Left cardiac atrium (tissue), 4 donors: ENCODE measurements at regions not wholly inside any gene's neighbourhood (a gene's known extent, or its start where the extent isn't known, plus 50 kb on each side); places are given as distances from the start of the nearest gene placed in this dataset.

Experiments used
- ATAC-seq, 2 donors: fragments of 200-7000 bp; cut with Tn5 transposase; one replicate each; pipeline ENCODE4 v1.9.1; 2020; ENCODE audit warnings: mild to moderate bottlenecking in 2 of 2, moderate library complexity in 2 of 2
- DNase-seq: peaks from one replicate; pipeline ENCODE4 v3.0.0-alpha.2; 2020
- intact Hi-C, 2 donors: fragments of 100-400 bp; cut with DNase I; formaldehyde crosslinking; loops; one replicate each; pipeline versions ENCODE4 v1.14.1 to v1.15.1; 2022 to 2023
- donor health status: DM: no; HTN: yes; CAD: no.
- donor health status: DM: no; HTN: yes; CAD: no; lungs with severe emphysema.
- donor health status: DM: yes; HTN: yes; CAD: no.
- donor health status: Dilated cardiomyopathy.

DNA sequence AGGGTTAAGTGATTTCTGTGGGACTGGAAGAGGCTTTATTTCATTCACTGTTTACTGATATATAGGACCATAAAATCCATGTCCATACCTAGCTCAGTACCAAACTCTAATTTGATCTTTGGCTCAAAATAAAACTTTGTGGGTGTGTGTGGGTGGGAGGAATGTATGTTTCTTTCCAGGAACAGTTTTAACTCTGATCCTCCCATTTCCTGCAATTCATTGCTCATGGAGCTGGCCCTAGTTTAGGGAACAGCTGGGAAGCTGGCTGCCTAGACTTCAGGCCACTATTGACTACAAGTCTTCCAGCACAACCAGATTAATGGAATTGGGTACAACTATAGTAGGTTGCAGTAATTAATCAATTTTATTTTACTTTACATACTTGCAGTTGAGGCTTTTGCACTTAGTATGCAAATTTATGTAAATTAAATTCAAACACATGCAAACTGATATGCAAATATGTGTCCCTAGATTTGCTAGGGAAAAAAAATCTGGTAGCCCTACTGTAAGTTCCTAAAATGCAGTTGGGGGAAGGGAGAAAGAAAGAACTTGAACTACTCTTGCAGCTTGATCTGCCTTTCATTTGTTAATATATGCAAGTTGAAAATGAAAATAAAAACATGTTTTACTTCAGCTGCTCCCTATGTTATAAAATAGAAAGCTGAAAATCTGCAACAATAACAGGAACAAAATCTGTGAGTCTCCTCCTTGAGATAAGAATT, 1070.3 kb upstream of the CELF4 start:
- DNase-seq (no peak), ATAC-seq (peak in 1 of 2 donors; percentile 30)
- intact Hi-C loops: no loop called here

DNA sequence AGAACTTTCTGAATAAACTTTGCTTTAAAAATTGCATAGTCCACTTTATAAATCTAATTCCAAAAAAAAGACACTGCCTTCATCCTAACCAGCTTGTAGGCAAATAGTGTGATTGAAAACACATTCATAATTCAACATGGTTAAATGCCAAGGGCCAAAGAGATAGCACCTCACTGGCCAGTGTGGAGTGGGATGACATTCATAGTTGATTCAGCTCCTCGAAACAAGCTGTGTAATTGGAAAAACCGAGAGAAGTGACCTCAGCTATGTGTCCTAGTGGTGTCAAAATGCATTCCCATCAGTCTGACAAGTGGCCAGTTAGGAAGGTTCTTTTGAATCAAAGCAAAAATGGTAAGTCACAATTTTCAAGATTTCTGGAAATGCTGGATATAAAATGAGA, 1068.5 kb upstream of the CELF4 start:
- no peak for DNase-seq
- ATAC-seq: peak; percentile 41 to 53
- intact Hi-C loops: no loop called here

DNA sequence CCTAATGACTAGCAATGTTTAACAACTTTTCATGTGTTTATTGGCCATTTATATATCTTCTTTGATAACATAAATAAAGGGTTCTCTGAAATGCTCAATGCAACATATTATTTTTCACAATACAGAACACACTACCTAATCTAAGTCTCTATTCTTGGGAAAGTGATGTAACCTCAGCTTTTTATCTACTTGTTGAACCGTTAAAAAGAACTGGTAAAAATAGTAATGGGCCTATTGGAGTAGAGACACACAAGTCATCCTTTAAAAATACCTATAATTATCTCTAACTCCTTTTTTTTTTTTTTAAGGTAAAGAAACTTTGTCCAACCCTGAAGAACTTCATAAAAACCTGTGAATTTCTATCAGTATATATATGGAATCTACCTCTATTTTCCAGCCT, 1067.7 kb upstream of the CELF4 start:
- ATAC-seq (no peak), DNase-seq (no peak)
- intact Hi-C loops: no loop called here

- no peak for ATAC-seq
- DNase-seq: no peak
- intact Hi-C loops: no loop called here
Measured at GRCh38 chr18:38619129-38619528, 1053.5 kb upstream of the CELF4 start.

- intact Hi-C loops: no loop called here
- DNase-seq (no peak), ATAC-seq (no peak)
Measured at GRCh38 chr18:38616306-38616705, 1050.7 kb upstream of the CELF4 start.

DNA sequence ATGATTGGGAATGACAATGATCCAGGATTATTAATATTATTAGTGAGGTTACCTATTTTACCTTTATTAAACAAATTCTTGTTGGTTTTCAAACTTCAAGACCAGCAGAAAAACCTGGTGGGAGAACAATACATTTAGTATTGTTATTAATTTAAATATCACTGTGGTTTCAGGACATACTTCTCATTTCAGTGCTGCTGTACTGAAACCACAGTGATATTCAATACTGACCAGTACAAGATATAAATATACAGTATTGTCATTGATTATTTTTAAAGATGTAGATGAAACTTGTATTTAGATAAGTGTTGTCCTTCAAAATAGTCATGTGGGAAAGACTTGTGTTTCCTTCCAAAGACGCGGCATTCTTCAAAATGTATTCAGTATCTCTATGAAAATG, 1047.3 kb upstream of the CELF4 start:
- intact Hi-C loops: no loop called here

DNA sequence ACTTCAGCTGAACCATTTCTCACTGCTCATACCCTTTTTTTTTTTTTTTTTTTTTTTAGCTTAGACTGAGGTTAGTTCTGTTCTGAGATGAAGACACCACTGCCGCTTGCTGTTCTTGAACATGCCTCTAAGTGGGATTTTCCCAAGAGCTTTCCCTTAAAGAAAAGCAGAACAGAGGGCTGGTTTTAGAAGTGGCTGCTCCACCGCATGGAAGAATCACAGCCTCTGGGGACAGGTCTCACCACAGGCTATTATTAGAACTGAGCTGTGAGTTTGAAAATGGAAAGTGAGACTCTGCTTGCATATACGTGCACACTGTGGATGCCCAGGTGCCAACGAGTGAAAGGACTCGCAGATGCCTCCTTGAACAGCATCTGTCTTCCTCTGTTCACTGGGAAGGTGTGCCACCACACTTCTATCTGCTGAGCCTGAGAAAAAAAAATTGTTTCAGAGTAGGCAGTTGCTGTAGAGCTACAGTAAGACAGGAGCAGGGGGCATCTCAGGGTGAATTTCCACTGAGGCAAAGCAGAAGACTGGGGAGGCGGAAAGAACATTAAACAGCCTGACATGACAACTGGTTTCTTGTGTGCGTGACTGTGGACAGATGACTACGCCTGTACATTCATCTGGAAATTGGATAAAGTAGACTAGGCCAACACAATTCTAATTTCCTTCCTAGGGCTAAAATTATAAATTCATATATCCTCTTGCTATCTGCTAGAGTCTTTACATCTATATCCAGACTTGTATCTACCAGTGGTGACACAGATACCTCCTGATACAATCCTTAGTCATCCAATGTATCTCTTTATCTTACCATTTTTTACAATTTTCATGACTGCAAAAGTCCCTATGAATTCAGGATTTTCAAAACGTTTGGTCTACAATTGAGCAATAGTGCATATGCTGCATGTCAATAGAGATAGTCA, 1045.7 kb upstream of the CELF4 start:
- ATAC-seq (peak in 1 of 2 donors; percentile 78), DNase-seq (no peak)
- intact Hi-C loops: no loop called here

More for the DNA sequence above, 1047.3 kb upstream of the CELF4 start:
- DNase-seq: no peak
- ATAC-seq: no peak

- ATAC-seq: no peak
- no peak for DNase-seq
- intact Hi-C loops: no loop called here
Measured at GRCh38 chr18:38606841-38607240, 1041.2 kb upstream of the CELF4 start.

GRCh38 chr18:38602341-38602740, 1036.7 kb upstream of the CELF4 start:
- ATAC-seq (no peak), DNase-seq (no peak)
- intact Hi-C loops: no loop called here

DNA sequence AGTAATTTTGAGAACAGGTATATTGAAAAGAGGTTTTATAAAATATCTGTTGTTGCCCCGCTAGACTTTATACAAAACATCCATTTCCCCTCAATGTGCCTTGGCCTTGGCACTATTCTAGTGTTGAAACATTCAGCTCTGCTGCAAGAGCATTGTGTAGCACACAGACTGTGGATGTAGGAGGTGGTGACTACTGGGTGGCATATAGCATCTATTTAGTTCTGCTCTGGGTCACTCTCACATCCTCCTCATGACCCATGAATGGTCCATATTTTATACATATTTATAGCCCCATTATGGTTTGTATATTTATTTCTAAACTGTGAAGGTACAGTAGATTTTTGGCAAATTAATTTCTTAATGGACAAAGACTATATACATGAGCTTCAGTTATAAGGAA, 1022.0 kb upstream of the CELF4 start:
- DNase-seq (no peak), ATAC-seq (no peak)
- intact Hi-C loops: no loop called here

- DNase-seq: no peak
- intact Hi-C loops: no loop called here
- peak; percentile 58 to 68 for ATAC-seq
Measured at GRCh38 chr18:38586327-38586726, 1020.7 kb upstream of the CELF4 start.

DNA sequence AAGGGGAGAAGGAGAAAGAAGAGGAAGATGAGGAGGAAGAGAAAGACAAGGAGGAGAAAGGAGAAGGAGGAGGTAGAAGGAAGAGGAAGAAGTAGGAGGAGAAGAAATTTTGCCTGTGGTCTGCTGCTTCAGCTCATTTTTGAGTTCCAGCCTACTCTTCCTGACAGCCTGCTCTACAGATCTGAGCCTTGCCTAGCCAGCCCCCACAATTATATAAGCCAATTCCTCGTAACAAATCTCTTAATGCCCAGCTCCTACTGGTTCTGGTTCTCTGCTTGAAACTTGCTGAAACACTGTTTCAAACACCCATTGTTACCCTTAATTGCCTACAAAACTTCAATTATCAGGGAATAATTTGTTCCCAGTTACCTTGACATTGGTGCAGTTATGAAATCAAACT, 1014.2 kb upstream of the CELF4 start:
- DNase-seq: no peak
- intact Hi-C loops: no loop called here
- ATAC-seq: no peak

GRCh38 chr18:38576916-38577315, 1011.3 kb upstream of the CELF4 start:
- DNase-seq (no peak), ATAC-seq (no peak)
- intact Hi-C loops: no loop called here

GRCh38 chr18:38576349-38576748, 1010.8 kb upstream of the CELF4 start:
- intact Hi-C loops: no loop called here
- ATAC-seq (no peak), DNase-seq (no peak)

DNA sequence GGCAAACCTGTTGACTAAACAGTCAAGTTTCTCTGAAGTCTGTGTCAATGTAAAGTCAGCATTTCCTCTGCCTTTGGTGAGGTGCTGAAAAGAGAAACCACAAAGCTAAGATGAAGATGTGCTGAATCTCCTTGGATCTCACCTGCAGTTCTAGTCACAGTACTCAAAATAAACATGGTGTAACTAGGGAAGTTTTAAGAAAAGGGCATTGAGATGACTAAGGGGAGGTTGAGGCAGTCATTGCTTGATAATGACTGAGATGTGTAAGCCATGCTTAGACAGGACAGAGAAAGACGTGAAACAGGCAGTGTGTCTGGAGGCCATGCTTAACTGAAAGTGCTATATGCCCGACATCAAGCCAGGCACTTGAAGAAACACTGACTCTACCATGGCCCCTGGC, 1010.0 kb upstream of the CELF4 start:
- no peak for DNase-seq
- no peak for ATAC-seq
- intact Hi-C loops: no loop called here

DNA sequence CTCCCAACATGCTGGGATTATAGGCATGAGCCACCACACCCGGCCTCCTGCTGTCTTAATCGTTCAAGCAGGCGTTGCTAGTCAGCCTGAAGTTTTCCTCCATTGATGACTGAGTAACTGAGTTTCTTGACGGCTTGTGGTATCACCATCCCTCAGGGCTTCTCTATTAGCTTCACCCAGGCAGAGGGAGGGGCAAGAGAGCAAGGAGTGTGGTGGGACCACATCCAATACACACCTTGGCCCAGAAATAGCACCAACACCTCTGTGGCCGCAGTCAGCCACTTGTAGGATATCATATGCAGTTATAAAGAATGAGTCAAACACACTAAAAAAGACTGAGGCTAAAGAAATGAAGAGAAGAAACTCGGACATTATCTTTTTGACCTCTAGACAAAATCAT, 1009.4 kb upstream of the CELF4 start:
- ATAC-seq (no peak), DNase-seq (no peak)
- intact Hi-C loops: no loop called here

- ATAC-seq (no peak), DNase-seq (no peak)
- intact Hi-C loops: no loop called here
Measured at GRCh38 chr18:38572554-38573111, 1007.0 kb upstream of the CELF4 start.

DNA sequence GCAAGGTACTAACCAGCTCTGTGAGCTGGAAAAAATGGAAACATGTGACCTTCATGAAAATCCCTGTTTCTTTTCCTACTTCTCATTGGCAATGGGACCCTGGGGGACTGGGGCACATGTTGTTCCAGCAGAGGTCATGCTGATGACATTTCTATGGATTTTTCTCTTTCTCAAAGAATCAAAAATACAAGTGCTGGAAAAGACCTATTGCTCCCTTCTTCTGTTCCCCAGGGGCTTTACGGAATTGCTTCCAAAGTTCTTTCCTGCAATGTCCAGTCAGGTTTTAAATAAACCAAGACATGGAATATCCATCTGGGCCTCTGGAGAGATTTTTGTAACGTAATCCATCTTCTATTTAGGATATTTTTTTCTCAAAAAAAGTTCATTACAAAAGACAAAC, 1006.1 kb upstream of the CELF4 start:
- no peak for DNase-seq
- ATAC-seq: peak in 1 of 2 donors; percentile 19
- intact Hi-C loops: no loop called here

DNA sequence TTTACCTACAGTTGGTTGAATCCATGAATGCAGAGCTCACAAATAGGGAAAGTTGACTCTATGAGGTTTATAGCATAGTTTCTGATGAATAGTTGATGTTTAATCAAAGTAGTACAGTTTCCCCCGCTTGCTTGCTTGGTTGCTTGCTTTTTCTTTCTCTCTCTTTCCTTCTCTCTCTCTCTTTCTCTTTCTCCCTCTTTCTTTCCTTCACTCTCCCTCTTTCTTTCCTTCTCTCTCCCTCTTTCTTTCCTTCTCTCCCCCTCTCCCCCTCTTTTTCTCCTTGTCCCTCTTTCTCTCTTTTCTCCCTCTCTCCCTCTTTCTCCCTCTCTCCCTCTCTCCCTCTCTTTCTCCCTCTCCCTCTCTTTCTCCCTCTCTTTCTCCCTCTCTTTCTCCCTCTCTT, 999.9 kb upstream of the CELF4 start:
- ATAC-seq (no peak), DNase-seq (no peak)
- intact Hi-C loops: no loop called here

- no peak for ATAC-seq
- no peak for DNase-seq
- intact Hi-C loops: no loop called here
Measured at GRCh38 chr18:38563396-38563980, 997.9 kb upstream of the CELF4 start.
